A673 (cell line): ENCODE measurements at regions not wholly inside any gene's neighbourhood (a gene's known extent, or its start where the extent isn't known, plus 50 kb on each side); places are given as distances from the start of the nearest gene placed in this dataset.

Source experiments
- BruUV-seq: library from RNA; stranded (reverse); fragments of 400-500 nt; replicated peaks from 2 replicates; lab custom pipeline; 2021; lab: Mats Ljungman, UMichigan
- CTCF ChIA-PET: fragments of 300-600 bp; sonication (Branson Sonifier 250); formaldehyde crosslinking; loops from one replicate; lab custom pipeline; 2022; ENCODE audit warnings: antibody characterized with exemption; lab: Charles Lee
- POLR2A ChIA-PET: fragments of 300-600 bp; sonication (Branson Sonifier 250); formaldehyde crosslinking; loops from one replicate; lab custom pipeline; 2022; ENCODE audit warnings: antibody characterized with exemption; ENCODE audit not compliant: low non-redundant PET; lab: Charles Lee
- DNase-seq: peaks from one replicate; pipeline ENCODE4 v3.0.0-alpha.2; 2015; ENCODE audit warnings: low spot score
- H3K27ac ChIP-seq: fragments of 200-600 bp; sonication (generic); 2 replicates; pipeline ENCODE4 v1.5.1; 2016; ENCODE audit warnings: mixed run types, low read depth, mild to moderate bottlenecking, mixed read lengths, antibody characterized with exemption, low read length; ENCODE audit not compliant: poor library complexity, severe bottlenecking
- H3K27me3 ChIP-seq: fragments of 200-600 bp; sonication (generic); replicated peaks from 2 replicates; pipeline ENCODE4 v1.6.1; 2017; ENCODE audit warnings: mixed run types, low read depth, mild to moderate bottlenecking, mixed read lengths, antibody characterized with exemption, low read length; ENCODE audit not compliant: insufficient read depth, poor library complexity
- H3K36me3 ChIP-seq: fragments of 200-600 bp; sonication (generic); 2 replicates; pipeline ENCODE4 v1.6.1; 2016; ENCODE audit warnings: mixed run types, mild to moderate bottlenecking, mixed read lengths, antibody characterized with exemption, low read length; ENCODE audit not compliant: insufficient read depth, poor library complexity, severe bottlenecking
- H3K4me1 ChIP-seq: fragments of 200-600 bp; sonication (generic); 2 replicates; pipeline ENCODE4 v1.6.1; 2017; ENCODE audit warnings: mixed run types, mild to moderate bottlenecking, mixed read lengths, antibody characterized with exemption, low read length; ENCODE audit not compliant: insufficient read depth, poor library complexity, severe bottlenecking
- H3K4me3 ChIP-seq: fragments of 200-600 bp; sonication (generic); 2 replicates; pipeline ENCODE4 v1.5.1; 2016; ENCODE audit warnings: low read depth, mixed run types, mild to moderate bottlenecking, mixed read lengths, low read length; ENCODE audit not compliant: poor library complexity, severe bottlenecking
- H3K9me3 ChIP-seq: fragments of 200-600 bp; sonication (generic); 2 replicates; pipeline ENCODE4 v1.6.1; 2016; ENCODE audit warnings: mixed run types, low read depth, mild to moderate bottlenecking, mixed read lengths, antibody characterized with exemption, low read length; ENCODE audit not compliant: poor library complexity, severe bottlenecking
- CTCF ChIP-seq: fragments of 300-800, 200-600 bp; sonication (generic); conservative IDR thresholded peaks from 2 replicates; pipeline ENCODE4 v1.5.1; 2017; ENCODE audit warnings: low read depth, mild to moderate bottlenecking, antibody characterized with exemption, low read length, moderate library complexity, mixed read lengths
- EZH2 ChIP-seq: fragments of 200-600 bp; sonication (generic); IDR thresholded peaks from 2 replicates; pipeline ENCODE4 v1.6.1; 2017; ENCODE audit warnings: borderline replicate concordance, low read depth, mild to moderate bottlenecking, mixed read lengths, antibody characterized with exemption, low read length; ENCODE audit not compliant: poor library complexity, severe bottlenecking
- intact Hi-C: fragments of 100-400 bp; cut with micrococcal nuclease; formaldehyde crosslinking; loops from one replicate; pipeline ENCODE4 v1.10.0; 2022; ENCODE audit not compliant: unreplicated experiment

GRCh38 chr16:77579351-77579891, 142.9 kb upstream of the NUDT7 start:
- Histone ChIP-seq H3K27ac (no peak overlapping the region), H3K4me3 (no peak overlapping the region), H3K9me3 (no peaks in the 10 kb centered on the region), H3K4me1 (no peaks in the 10 kb centered on the region), H3K36me3 (no peaks in the 10 kb centered on the region), H3K27me3 (no peaks in the 10 kb centered on the region)
- no TSS peak for BruUV-seq
- POLR2A ChIA-PET, result no interaction called here
- no peak for TF ChIP-seq CTCF
- no peak for TF ChIP-seq EZH2
- CTCF ChIA-PET, result no interaction called here
- intact Hi-C loops, result no loop called here
- no peak for DNase-seq

GRCh38 chr16:77581706-77582105, 140.6 kb upstream of the NUDT7 start:
- Histone ChIP-seq H3K4me1 (no peaks in the 10 kb centered on the region), H3K9me3 (no peaks in the 10 kb centered on the region), H3K27me3 (no peaks in the 10 kb centered on the region), H3K27ac (no peak overlapping the region), H3K36me3 (no peaks in the 10 kb centered on the region), H3K4me3 (no peak overlapping the region)
- ChIA-PET POLR2A (no interaction called here), CTCF (interaction anchor here (0.5 kb wide), 1 partner anchor 378 kb away, joined by 3 read pairs; no protein-coding TSS in a partner anchor)
- intact Hi-C loops, result loop anchor here (10.0 kb wide), 1 partner anchor 1797 kb away; no protein-coding TSS in a partner anchor
- TF ChIP-seq EZH2 (no peak), CTCF (no peak)
- BruUV-seq, result no TSS peak
- DNase-seq, result no peak

GRCh38 chr16:77584205-77584859, 138.0 kb upstream of the NUDT7 start:
- Histone ChIP-seq H3K27ac (no peak overlapping the region), H3K36me3 (no peaks in the 10 kb centered on the region), H3K4me1 (no peaks in the 10 kb centered on the region), H3K27me3 (no peaks in the 10 kb centered on the region), H3K9me3 (no peaks in the 10 kb centered on the region), H3K4me3 (no peak overlapping the region)
- intact Hi-C loops, result loop anchor here (1.0 to 10.0 kb wide), 2 partner anchors 348 to 1800 kb away; no protein-coding TSS in a partner anchor
- BruUV-seq, result no TSS peak
- TF ChIP-seq CTCF (peak; percentile 87), EZH2 (no peak)
- DNase-seq, result peak; percentile 77
- ChIA-PET CTCF (interaction anchor here (0.7 to 2.1 kb wide), 3 partner anchors 29 to 419 kb away, joined by 3 to 16 read pairs (median 3); no protein-coding TSS in a partner anchor), POLR2A (no interaction called here)
